Left ventricle myocardium inferior (tissue), 1 donor: ENCODE measurements at regions not wholly inside any gene's neighbourhood (a gene's known extent, or its start where the extent isn't known, plus 50 kb on each side); places are given as distances from the start of the nearest gene placed in this dataset.

Experiments
- DNase-seq: peaks from one replicate; pipeline ENCODE4 v3.0.0-alpha.2; 2020
- H3K27ac ChIP-seq: fragments of 200-600 bp; replicated peaks from 2 replicates; pipeline ENCODE4 v1.8.0; 2021
- H3K27me3 ChIP-seq: fragments of 200-600 bp; 2 replicates; pipeline ENCODE4 v1.8.0; 2021; ENCODE audit warnings: low read depth
- H3K36me3 ChIP-seq: fragments of 200-600 bp; 2 replicates; pipeline ENCODE4 v1.8.0; 2021
- H3K4me1 ChIP-seq: fragments of 200-600 bp; 2 replicates; pipeline ENCODE4 v1.8.0; 2021
- H3K4me3 ChIP-seq: fragments of 200-600 bp; 2 replicates; pipeline ENCODE4 v1.8.0; 2021; ENCODE audit warnings: mild to moderate bottlenecking, moderate library complexity
- H3K9me3 ChIP-seq: fragments of 200-600 bp; replicated peaks from 2 replicates; pipeline ENCODE4 v1.8.0; 2021
- CTCF ChIP-seq: fragments of 200-600 bp; IDR thresholded peaks from 2 replicates; pipeline ENCODE4 v1.8.0; 2021; ENCODE audit warnings: antibody characterized with exemption, mild to moderate bottlenecking, borderline replicate concordance
- intact Hi-C: fragments of 100-400 bp; cut with micrococcal nuclease; formaldehyde crosslinking; loops from one replicate; pipeline ENCODE4 v1.11.0; 2022
- donor health status: DM: no; HTN: yes; CAD: no; lungs with severe emphysema.

- DNase-seq = no peak
- no peak for TF ChIP-seq CTCF
- H3K36me3 ChIP-seq = no peaks in the 10 kb centered on the region
- no peaks in the 10 kb centered on the region for H3K9me3 ChIP-seq
- intact Hi-C loops = no loop called here
- no peaks in the 10 kb centered on the region for H3K4me1 ChIP-seq
- H3K27me3 ChIP-seq = no peaks in the 10 kb centered on the region
- no peak overlapping the region for H3K27ac ChIP-seq
- no peak overlapping the region for H3K4me3 ChIP-seq
These were observed 1863.1 kb upstream of the WWC1 start for GRCh38 chr5:166428264-166428803.

DNA sequence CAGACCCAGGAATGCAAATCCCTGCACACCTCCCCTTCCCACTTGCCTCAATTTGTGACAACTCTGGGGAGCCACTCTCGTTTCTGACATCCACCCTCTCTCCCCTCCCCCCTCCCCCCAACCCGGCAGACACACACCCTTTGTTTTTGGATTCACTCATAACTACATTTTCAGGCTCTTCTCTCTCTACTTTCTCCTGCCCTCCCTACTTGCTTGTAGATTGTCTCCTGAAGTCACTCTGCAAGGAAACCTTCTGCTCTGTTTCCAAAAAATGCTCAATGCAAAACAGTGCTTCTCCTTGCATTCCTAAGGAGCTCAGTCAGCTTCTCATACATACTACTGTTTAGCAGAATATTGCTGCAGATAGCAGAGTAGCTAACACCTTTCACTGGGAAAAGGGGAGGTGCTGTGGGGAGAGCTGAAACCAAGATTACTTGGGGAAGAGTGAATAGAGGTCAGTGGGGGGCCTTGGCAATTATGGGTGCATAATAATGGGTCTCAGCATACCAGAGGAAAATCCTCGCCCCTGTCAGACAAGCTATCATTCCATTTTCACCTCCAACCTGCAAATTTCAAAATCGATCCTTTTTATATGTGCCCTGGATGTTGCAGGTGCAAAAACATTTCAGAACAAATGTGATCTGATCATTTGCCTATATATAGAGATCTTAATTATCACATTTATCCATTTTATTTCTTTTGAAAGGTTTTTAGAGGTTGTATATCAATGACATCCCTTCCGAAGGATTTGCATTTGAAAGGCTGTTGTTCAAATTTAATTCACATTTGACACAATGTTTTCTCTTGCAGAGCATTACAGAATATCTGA is 1860.7 kb upstream of the WWC1 start:
- H3K36me3 ChIP-seq = no peaks in the 10 kb centered on the region
- intact Hi-C loops = no loop called here
- no peak overlapping the region for H3K27ac ChIP-seq
- no peaks in the 10 kb centered on the region for H3K4me1 ChIP-seq
- no peaks in the 10 kb centered on the region for H3K27me3 ChIP-seq
- TF ChIP-seq CTCF = no peak
- no peak for DNase-seq
- H3K9me3 ChIP-seq = no peaks in the 10 kb centered on the region
- H3K4me3 ChIP-seq = no peak overlapping the region

DNA sequence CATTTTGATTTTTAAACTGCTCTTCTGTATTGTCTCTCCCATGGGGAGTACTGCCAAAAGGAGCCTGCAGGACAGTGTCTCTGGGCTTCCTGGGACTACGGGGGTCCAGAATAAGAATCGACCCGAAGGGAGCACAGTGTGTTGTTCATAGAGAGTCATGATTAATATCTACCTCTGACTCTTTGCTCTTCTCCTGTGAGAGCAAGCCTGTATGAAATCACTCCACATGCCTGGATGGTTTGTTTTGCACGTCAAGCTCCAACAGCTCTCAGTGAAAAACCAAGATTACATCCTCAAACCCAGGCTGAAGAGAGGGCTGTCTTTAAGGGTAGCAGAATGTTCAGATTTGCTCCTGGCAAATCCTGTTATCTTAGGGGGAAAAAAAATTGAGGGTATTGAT is 1860.0 kb upstream of the WWC1 start:
- Histone ChIP-seq H3K27me3 (no peaks in the 10 kb centered on the region), H3K36me3 (no peaks in the 10 kb centered on the region), H3K4me3 (no peak overlapping the region), H3K4me1 (no peaks in the 10 kb centered on the region), H3K9me3 (no peaks in the 10 kb centered on the region), H3K27ac (no peak overlapping the region)
- no peak for DNase-seq
- TF ChIP-seq CTCF = no peak
- intact Hi-C loops = no loop called here

DNA sequence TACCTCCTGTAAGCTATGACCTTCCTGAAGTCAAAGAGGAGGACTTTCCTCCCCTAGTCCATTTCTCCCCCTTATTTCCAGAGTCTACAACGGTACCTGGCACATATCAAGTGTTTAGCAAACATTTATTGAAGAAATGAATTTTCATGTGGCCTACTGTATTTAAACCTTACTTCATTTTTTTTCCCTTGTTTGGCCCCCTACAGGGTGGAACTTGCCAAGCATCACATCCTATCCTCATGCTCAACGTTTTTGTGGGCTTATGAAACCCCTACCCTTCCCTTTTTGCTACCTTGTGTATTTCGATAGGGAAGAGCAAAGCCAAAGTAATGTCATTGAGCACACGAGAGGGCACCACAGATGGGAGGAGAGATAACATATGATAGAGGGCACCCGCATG is 1857.8 kb upstream of the WWC1 start:
- Histone ChIP-seq H3K9me3 (no peaks in the 10 kb centered on the region), H3K4me1 (no peaks in the 10 kb centered on the region), H3K36me3 (no peaks in the 10 kb centered on the region), H3K4me3 (no peak overlapping the region), H3K27me3 (no peaks in the 10 kb centered on the region), H3K27ac (no peak overlapping the region)
- DNase-seq = no peak
- intact Hi-C loops = no loop called here
- TF ChIP-seq CTCF = no peak

DNA sequence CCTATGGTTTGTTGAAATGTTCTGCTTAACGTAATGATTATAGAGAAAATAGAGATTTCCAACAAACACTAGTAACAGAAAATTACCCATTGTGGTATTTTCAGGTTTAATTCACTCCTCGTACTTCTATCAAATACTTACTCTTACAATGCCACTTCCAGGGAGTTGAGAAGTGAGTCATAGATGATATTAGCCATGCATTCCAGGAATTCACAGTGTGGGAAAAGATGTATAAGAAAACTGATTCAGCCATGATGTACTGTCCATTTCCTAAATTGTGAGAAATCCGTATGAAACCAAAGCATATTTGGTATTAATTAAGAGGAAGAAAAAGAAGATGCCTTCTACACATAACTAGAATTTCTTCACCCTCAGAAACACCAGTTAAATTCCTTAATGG is 1854.6 kb upstream of the WWC1 start:
- no peak for DNase-seq
- intact Hi-C loops = no loop called here
- Histone ChIP-seq H3K4me1 (no peaks in the 10 kb centered on the region), H3K4me3 (no peak overlapping the region), H3K9me3 (no peaks in the 10 kb centered on the region), H3K27me3 (no peaks in the 10 kb centered on the region), H3K27ac (no peak overlapping the region), H3K36me3 (no peaks in the 10 kb centered on the region)
- no peak for TF ChIP-seq CTCF
